ENCODE measurements at regions not wholly inside any gene's neighbourhood (a gene's known extent, or its start where the extent isn't known, plus 50 kb on each side); places are given as distances from the start of the nearest gene placed in this dataset.

DNA sequence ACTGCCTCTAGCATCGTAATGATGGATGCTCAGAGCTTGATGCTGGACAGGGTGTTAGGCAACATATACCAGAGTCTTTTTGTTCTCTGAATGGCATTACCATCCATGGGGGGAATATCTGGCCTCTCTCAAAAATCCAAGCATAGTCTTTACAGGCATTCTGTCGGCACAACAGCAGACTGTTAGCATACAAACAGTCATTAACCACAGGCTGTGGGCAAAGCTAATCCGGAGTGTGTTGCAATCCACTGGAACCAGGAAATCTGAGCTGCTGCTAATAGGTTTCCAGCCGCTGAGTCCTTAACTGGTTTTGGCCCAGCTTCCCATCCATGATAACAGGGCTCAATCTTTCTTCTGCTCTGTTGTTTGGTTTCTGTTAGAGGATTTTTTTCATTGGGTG, 371.9 kb downstream of the HS3ST3B1 start:
- H3K4me1 ChIP-seq: no peaks in the 10 kb centered on the region
- TF ChIP-seq POLR2A (IDR thresholded peaks at IDR 0.05) (no peak), CTCF (IDR thresholded peaks at IDR 0.05) (no peak)
- intact Hi-C loops (cut with DNase I): no loop called here
- no peaks in the 10 kb centered on the region for H3K36me3 ChIP-seq
- no peak for DNase-seq
- no peaks in the 10 kb centered on the region for H3K27me3 ChIP-seq
- 27% methylated on average over 4 of the region's 4 CpGs for WGBS (ENCODE audit: insufficient coverage, low coverage, low lambda C conversion rate, missing lambda C conversion rate)
- ATAC-seq: peak in 3 of 4 donors; percentile 46 to 84 (median 67)
- no peak overlapping the region for H3K4me3 ChIP-seq
- no peak overlapping the region for H3K27ac ChIP-seq
- H3K9me3 ChIP-seq: no peaks in the 10 kb centered on the region

- Histone ChIP-seq H3K4me1 (no peaks in the 10 kb centered on the region), H3K27me3 (no peaks in the 10 kb centered on the region), H3K4me3 (no peak overlapping the region), H3K36me3 (no peaks in the 10 kb centered on the region), H3K27ac (no peak overlapping the region), H3K9me3 (no peaks in the 10 kb centered on the region)
- no peak for DNase-seq
- 42% methylated on average over 1 of the region's 1 CpG for WGBS (ENCODE audit: insufficient coverage, low coverage, low lambda C conversion rate, missing lambda C conversion rate)
- intact Hi-C loops (cut with DNase I): no loop called here
- TF ChIP-seq POLR2A (IDR thresholded peaks at IDR 0.05) (no peak), CTCF (IDR thresholded peaks at IDR 0.05) (no peak)
- ATAC-seq: no peak
Observed at GRCh38 chr17:14670861-14671260, 370.0 kb downstream of the HS3ST3B1 start.

DNA sequence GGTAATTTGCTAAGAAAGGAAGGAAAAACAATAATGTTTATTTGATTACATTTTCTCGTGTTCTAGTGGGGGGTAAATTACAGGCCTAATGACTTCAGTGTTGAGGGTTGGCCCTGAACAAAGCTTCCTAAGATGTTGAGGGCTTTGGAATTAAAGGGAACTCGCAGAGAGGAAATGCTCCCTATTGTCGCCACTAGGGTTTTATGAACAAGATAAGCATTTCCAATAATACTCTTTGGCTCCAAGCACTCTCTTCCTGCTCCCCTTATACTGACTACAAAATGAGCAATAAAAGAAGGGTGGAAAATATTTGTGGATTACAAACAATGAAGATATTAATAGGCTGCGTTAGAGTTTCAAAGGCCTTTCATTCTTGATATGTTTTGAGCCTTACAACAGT, 363.6 kb downstream of the HS3ST3B1 start:
- ATAC-seq (no peak), DNase-seq (no peak)
- Histone ChIP-seq H3K4me1 (no peaks in the 10 kb centered on the region), H3K9me3 (no peaks in the 10 kb centered on the region), H3K36me3 (no peaks in the 10 kb centered on the region), H3K27me3 (no peaks in the 10 kb centered on the region), H3K27ac (no peak overlapping the region), H3K4me3 (no peak overlapping the region)
- intact Hi-C loops (cut with DNase I): no loop called here
- TF ChIP-seq POLR2A (IDR thresholded peaks at IDR 0.05) (no peak), CTCF (IDR thresholded peaks at IDR 0.05) (no peak)
- 83% methylated on average over 4 of the region's 4 CpGs for WGBS (ENCODE audit: insufficient coverage, low coverage, low lambda C conversion rate, missing lambda C conversion rate)

DNA sequence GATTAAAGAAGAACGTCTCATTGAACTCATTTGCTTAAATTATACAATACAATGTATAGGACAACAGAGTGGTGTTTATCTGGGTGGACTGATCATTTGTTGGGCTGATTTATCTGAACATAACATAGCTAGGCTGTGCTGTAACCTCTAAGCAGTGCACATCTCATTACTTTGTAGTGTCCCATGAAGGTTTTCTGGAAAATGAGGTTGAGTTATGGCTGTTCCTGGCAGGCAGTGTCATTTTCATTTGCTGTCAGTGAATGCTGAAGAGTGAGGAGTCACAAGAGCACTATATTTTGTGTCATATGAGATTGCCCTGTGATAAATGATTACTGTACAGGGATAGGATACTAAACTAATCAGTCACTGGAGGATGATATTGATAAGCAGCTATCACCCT, 340.2 kb downstream of the HS3ST3B1 start:
- intact Hi-C loops (cut with DNase I): no loop called here
- no peaks in the 10 kb centered on the region for H3K36me3 ChIP-seq
- DNase-seq (no peak), ATAC-seq (no peak)
- H3K27me3 ChIP-seq: no peaks in the 10 kb centered on the region
- H3K4me3 ChIP-seq: no peak overlapping the region
- no peak overlapping the region for H3K27ac ChIP-seq
- WGBS (ENCODE audit: insufficient coverage, low coverage, low lambda C conversion rate, missing lambda C conversion rate): 53% methylated on average over 1 of the region's 1 CpG
- no peaks in the 10 kb centered on the region for H3K9me3 ChIP-seq
- H3K4me1 ChIP-seq: no peaks in the 10 kb centered on the region
- no peak for TF ChIP-seq CTCF (IDR thresholded peaks at IDR 0.05)
- TF ChIP-seq POLR2A (IDR thresholded peaks at IDR 0.05): no peak

DNA sequence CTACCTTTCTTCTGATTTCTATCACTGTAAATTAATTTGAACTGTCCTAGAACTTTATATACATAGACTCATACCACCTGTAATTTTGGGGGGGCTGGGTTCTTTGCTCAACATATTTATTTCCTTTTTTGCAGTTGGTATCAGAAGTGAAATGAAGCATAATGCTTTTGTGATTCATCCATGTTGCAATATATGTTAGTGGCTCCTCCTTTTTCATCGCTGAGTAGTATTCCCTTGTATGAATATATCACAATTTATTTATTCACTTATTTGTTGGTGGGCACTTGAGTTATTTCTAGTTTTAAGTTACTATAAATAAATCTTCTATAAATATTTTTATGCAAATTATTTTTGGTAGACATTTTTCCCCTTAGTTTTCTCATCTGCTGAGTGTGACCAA, 336.4 kb downstream of the HS3ST3B1 start:
- TF ChIP-seq POLR2A (IDR thresholded peaks at IDR 0.05) (no peak), CTCF (IDR thresholded peaks at IDR 0.05) (no peak)
- ATAC-seq (no peak), DNase-seq (no peak)
- H3K4me3 ChIP-seq: no peak overlapping the region
- 92% methylated on average over 1 of the region's 1 CpG for WGBS (ENCODE audit: insufficient coverage, low coverage, low lambda C conversion rate, missing lambda C conversion rate)
- H3K27ac ChIP-seq: no peak overlapping the region
- intact Hi-C loops (cut with DNase I): no loop called here
- no peaks in the 10 kb centered on the region for H3K4me1 ChIP-seq
- H3K27me3 ChIP-seq: no peaks in the 10 kb centered on the region
- H3K36me3 ChIP-seq: no peaks in the 10 kb centered on the region
- no peaks in the 10 kb centered on the region for H3K9me3 ChIP-seq

Measured in right lobe of liver (tissue), 6 donors.